GM12892 (cell line): ENCODE measurements at regions not wholly inside any gene's neighbourhood (a gene's known extent, or its start where the extent isn't known, plus 50 kb on each side); places are given as distances from the start of the nearest gene placed in this dataset.

ENCODE experiments used
- DNase-seq: peaks from one replicate; pipeline ENCODE4 v3.0.0; 2011; ENCODE audit not compliant: insufficient read length
- FAIRE-seq: peaks from 2 replicates; lab custom pipeline; 2011; peaks lifted over from hg19 to GRCh38; lab: Jason Lieb, UNC
- POLR2A ChIP-seq: IDR thresholded peaks from 2 replicates; pipeline ENCODE4 v1.6.1; 2011; ENCODE audit warnings: low read depth, low read length, control low read depth
- POLR2AphosphoS5 ChIP-seq: IDR thresholded peaks from 2 replicates; pipeline ENCODE4 v1.6.1; 2011; ENCODE audit warnings: low read depth, low read length, control low read depth
- TAF1 ChIP-seq: IDR thresholded peaks from 2 replicates; pipeline ENCODE4 v1.6.1; 2011; ENCODE audit warnings: low read depth, mild to moderate bottlenecking, control low read depth, low read length, borderline replicate concordance

DNA sequence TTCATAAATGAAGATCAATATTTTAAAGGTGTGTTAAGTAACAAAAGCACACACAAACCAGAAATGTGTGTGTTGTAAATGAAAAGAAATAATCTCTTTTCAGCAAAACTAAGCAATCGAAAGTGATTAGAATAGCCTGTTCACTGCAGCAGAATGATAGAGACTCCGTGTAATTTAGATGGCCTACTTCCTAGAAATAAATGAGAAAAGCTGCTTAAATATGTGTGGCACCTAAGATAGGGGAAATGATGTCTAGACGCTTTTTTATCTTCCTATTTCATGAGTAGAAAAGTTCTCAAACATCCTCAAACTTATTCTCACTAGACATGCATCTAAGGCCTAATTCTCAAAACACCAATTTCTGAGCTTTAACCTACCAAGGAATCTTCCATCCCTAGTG lies 124.7 kb upstream of the BRINP3 start:
- TF ChIP-seq TAF1 = no peak
- TF ChIP-seq POLR2AphosphoS5 = no peak
- TF ChIP-seq POLR2A = no peak
- DNase-seq (no peak), FAIRE-seq (no peak)

DNA sequence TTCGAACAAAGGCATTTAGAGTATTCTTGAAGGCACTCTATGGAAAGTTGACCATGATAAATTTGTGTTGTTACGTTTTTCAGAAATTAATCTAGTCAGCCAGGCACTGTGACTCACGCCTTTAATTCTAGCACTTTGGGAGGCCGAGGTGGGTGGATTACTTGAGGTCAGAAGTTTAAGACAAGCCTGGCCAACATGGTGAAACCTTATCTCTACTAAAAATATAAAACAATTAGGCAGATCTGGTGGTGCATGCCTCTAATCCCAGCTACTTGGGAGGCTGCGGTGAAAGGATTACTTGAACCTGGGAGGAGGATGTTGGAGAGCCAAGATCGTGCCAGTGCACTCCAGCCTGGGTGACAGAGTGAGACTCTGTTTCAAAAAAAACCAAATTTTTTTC lies 130.6 kb upstream of the BRINP3 start:
- DNase-seq = no peak
- no peak for FAIRE-seq
- TF ChIP-seq TAF1 (no peak), POLR2A (no peak), POLR2AphosphoS5 (no peak)

DNA sequence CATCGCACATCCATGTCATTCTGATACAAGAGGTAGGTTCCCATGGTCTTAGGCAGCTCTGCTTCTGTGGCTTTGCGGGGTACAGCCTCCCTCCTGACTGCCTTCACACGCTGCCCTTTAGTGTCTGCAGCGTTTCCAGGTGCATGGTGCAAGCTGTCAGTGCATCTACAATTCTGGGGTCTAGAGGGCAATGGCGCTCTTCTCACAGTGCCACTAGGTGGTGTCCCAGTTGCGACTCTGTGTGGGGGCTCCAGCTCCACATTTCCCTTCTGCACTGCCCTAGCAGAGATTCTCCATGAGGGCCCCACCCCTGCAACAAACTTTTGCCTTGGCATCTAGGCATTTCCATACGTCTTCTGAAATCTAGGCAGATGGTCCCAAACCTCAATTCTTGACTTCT lies 138.2 kb upstream of the BRINP3 start:
- FAIRE-seq (no peak), DNase-seq (no peak)
- TF ChIP-seq POLR2A (no peak), POLR2AphosphoS5 (no peak), TAF1 (no peak)

DNA sequence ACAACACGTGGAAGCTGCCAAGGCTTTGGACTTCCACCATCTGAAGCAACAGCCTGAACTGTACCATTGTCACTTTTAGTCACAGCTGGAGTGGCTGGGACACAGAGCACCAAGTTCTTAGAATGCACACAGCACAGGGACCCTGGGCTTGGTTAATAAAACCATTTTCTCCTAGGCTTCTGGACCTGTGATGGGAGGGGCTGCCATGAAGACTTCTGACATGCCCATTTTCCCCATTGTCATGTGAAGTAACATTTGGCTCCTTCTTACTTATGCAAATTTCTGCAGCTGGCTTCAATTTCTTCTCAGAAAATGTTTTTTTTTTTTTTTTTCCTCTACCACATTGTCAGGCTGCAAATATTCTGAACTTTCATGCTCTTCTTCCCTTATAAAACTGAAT lies 138.6 kb upstream of the BRINP3 start:
- no peak for TF ChIP-seq POLR2AphosphoS5
- TF ChIP-seq POLR2A = no peak
- TF ChIP-seq TAF1 = no peak
- DNase-seq (no peak), FAIRE-seq (no peak)

DNA sequence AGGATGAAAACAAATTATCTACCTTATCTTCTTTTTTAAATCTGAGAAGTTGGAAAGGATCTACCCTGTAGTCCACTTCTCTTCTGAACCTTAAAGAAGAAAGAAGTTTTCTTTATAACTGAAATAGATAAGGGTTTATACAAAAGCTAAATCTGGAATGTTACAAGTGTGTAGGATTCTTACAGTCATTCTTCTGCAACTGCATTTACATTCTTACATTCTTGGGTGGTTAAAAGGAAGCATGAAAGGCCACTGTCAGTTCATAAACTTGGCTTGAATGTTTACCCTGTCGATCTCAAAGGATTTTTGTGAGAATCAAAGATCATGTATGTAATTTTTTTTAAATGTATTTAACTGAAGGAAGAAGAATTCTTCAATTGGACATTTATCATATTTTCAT lies 142.1 kb upstream of the BRINP3 start:
- no peak for FAIRE-seq
- TF ChIP-seq TAF1 = no peak
- TF ChIP-seq POLR2A = no peak
- TF ChIP-seq POLR2AphosphoS5 = no peak
- no peak for DNase-seq

DNA sequence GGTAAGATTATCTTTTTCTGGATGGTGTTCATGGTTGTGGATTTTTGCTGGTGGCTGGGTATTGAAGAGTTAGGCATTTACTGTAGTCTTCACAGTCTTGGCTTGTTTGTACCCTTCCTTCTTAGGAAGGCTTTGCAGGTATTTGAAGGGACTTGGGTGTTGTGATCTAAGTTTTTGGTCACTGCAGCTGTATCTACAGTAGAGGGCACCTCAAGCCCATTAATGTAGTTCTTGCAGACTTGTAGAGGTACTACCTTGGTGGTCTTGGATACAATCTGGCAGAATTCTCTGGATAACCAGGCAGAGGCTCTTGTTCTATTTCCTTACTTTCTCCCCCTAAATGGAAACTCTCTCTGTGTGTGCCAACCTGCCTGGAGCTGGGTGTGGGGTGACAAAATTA lies 155.8 kb upstream of the BRINP3 start:
- FAIRE-seq (no peak), DNase-seq (no peak)
- TF ChIP-seq TAF1 = no peak
- no peak for TF ChIP-seq POLR2A
- TF ChIP-seq POLR2AphosphoS5 = no peak

DNA sequence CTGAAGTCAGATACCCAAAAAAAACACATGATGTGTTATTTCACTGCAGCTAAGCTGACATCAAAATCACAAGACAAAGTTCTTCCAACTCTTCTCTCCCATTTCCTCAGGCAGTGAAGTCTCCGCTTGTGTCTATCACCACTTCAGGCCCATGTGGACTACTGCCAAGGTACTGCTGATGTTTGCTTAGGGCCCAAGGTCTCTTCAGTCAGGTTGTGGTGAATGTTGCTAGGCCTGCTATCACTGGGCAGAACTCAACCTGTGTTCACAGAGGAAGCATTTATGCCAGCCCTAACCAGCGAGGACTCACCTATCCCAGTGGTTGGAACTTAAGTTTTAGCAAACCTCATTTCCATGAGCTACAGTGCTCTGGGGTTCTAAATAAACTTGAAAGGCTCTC lies 156.5 kb upstream of the BRINP3 start:
- no peak for FAIRE-seq
- DNase-seq = no peak
- TF ChIP-seq POLR2AphosphoS5 (no peak), TAF1 (no peak), POLR2A (no peak)

DNA sequence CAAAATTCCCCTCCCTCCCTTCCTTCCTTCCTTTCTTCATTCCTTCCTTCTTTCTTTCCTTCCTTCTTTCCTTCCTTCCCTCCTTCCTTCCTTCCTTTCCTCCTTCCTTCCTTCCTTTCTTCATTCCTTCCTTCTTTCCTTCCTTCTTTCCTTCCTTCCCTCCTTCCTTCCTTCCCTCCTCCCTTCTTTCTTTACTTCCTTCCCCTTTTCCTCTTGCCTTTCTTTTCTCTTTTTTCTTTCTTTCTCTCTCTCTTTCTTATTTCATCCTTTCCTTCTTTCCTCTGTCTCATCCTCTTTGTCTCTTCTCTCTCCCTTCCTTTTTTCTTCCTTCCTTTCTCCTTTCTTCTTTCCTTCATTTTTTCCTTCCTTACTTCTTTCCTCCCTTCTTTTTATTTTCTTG lies 171.9 kb upstream of the BRINP3 start:
- no peak for FAIRE-seq
- DNase-seq = no peak
- TF ChIP-seq TAF1 (no peak), POLR2A (no peak), POLR2AphosphoS5 (no peak)

DNA sequence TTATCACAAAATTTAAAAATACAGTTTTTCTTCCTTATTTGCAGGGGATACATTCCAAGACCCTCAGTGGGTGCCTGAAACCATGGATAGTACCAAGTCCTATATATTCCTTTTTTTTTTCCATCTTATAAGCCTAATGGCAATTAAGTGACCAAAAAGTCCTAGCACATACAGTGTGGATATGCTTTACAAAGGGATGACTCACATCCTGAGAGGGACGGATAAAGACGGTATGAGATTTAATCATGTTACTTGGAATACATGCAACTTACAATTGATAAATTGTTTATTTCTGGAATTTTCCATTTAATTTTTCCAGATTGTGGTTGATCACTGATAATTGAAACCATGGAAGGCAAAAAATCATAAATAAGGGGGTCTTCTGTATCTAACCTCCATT lies 181.2 kb upstream of the BRINP3 start:
- no peak for FAIRE-seq
- TF ChIP-seq POLR2AphosphoS5 = no peak
- no peak for TF ChIP-seq POLR2A
- no peak for TF ChIP-seq TAF1
- DNase-seq = no peak

DNA sequence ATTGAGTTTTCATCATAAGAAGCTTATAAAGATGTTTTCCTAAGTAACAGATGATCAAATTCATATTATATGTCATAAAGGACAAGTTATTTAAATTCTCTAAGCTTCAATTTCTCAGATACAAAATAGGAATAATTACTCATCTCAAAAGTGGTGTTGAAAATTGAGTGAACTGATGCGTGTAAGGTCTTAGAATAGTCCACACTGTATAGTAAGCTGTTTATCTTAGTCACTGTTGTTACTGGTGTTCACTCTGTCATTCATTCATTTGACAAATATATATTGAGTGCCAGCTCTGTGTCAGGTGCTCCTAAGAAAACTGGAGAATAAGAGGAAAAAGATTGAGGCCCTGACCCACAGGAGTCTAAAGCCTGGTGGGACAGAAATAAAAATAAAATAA lies 186.3 kb upstream of the BRINP3 start:
- TF ChIP-seq TAF1 = no peak
- TF ChIP-seq POLR2A = no peak
- FAIRE-seq (no peak), DNase-seq (no peak)

DNA sequence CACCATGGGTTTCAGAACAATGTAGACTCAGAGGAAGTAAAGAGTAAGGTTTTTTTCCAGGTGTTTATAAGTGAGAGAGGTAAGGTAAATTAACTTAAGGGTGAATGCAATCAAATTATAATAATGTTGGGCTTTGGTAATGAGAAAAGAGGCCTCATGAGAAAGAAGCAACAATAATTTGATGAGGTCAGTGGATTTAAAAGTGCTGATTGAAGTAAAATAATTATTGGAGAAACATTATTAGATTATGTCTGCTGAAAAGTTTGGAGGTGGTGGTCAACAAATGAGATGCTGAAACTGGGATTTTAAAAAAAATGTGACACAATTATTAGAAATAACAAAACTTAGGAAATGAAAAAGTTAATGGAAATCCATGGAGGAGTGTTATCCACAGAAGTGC lies 187.4 kb upstream of the BRINP3 start:
- DNase-seq (no peak), FAIRE-seq (no peak)
- TF ChIP-seq TAF1 = no peak
- TF ChIP-seq POLR2A = no peak
- no peak for TF ChIP-seq POLR2AphosphoS5

DNA sequence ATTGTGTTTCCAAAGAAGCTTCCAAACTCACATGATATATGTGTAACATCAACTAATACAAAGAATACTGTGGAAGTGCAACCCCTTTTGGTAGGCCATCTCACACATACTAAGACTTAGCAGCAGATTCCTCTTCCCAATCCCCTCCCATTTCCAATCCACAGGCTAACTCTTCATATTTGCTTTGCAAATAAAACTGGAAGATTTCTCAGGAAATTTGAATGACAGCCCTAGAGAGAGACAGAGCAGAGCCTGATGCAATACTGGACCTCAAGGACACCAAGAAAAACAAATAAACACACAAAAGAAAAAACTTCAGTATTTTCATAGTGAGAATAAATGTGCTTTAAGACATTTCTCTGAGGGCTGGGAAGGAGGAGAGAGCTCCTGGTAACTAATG lies 190.2 kb upstream of the BRINP3 start:
- no peak for DNase-seq
- no peak for FAIRE-seq

DNA sequence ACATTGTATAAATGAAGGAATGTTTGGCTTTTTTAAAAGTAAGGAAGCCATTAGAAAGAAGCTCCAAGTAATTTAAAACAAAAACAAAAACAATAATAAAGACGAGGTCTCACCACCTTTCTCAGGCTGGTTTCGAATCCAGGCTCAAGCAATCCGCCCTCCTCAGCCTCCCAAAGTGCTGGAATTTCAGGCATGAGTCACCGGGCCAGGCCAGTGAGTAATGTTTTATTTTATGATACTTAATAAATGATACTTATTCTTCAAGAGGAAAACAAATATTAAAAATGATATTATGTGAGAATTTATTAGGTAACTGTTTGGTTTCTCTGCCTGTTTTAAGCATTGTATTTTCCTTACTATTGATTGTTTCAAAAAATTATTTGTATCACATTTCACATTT lies 201.4 kb upstream of the BRINP3 start:
- FAIRE-seq (no peak), DNase-seq (no peak)
- TF ChIP-seq POLR2A (no peak), TAF1 (no peak)

More for the DNA sequence above, 190.2 kb upstream of the BRINP3 start:
- TF ChIP-seq TAF1 = no peak
- TF ChIP-seq POLR2AphosphoS5 = no peak
- no peak for TF ChIP-seq POLR2A
